GM12878 (cell line): ENCODE measurements at regions not wholly inside any gene's neighbourhood (a gene's known extent, or its start where the extent isn't known, plus 50 kb on each side); places are given as distances from the start of the nearest gene placed in this dataset.

ENCODE experiments used
- ATAC-seq: fragments of 200-7000 bp; cut with Tn5 transposase; 3 replicates; pipeline ENCODE4 v1.9.1; 2020; ENCODE audit warnings: mild to moderate bottlenecking, moderate library complexity
- BruUV-seq: library from RNA; stranded (reverse); fragments of 400-500 nt; replicated peaks from 2 replicates; lab custom pipeline; 2021; lab: Mats Ljungman, UMichigan
- CTCF ChIA-PET: fragments of 300-600 bp; sonication (Branson Sonifier 250); formaldehyde crosslinking; extraction: SDS; loops from one replicate; lab custom pipeline; 2021; ENCODE audit warnings: inconsistent platforms; lab: Yijun Ruan, JAX
- POLR2A ChIA-PET: fragments of 350-600 bp; formaldehyde crosslinking; extraction: SDS; loops from one replicate; lab custom pipeline; 2021; ENCODE audit warnings: inconsistent platforms; lab: Charles Lee
- RAD21 ChIA-PET: fragments of 300-600 bp; sonication (Branson Sonifier 250); formaldehyde crosslinking; loops from one replicate; lab custom pipeline; 2023; ENCODE audit warnings: antibody characterized with exemption; ENCODE audit not compliant: unreplicated experiment; lab: Charles Lee
- SMC1A ChIA-PET: fragments of 300-600 bp; sonication (Branson Sonifier 250); formaldehyde crosslinking; loops from one replicate; lab custom pipeline; 2023; ENCODE audit not compliant: unreplicated experiment, uncharacterized antibody; lab: Charles Lee
- DNase-seq: peaks from one replicate; pipeline ENCODE4 v3.0.0-alpha.2; 2011; ENCODE audit warnings: low read depth, low spot score
- FAIRE-seq: peaks from 3 replicates; lab custom pipeline; 2011; peaks lifted over from hg19 to GRCh38; lab: Jason Lieb, UNC
- H2AFZ ChIP-seq: 2 replicates; pipeline ENCODE4 v1.6.0; 2011; ENCODE audit warnings: low read depth, low read length, control low read depth; ENCODE audit not compliant: control insufficient read depth
- H3K27ac ChIP-seq: 2 replicates; pipeline ENCODE4 v1.5.1; 2011; ENCODE audit warnings: control low read depth; ENCODE audit not compliant: control insufficient read depth, insufficient read depth
- H3K27me3 ChIP-seq, 2 experiments: replicated peaks in 1 of 2; 2 replicates each; pipeline versions ENCODE4 v1.6.0 to v1.6.1; 2011; ENCODE audit warnings: low read length in 1 of 2; ENCODE audit not compliant: control insufficient read depth in 2 of 2, insufficient read depth in 2 of 2
- H3K36me3 ChIP-seq, 2 experiments: 2 replicates each; pipeline ENCODE4 v1.5.1; 2011; ENCODE audit warnings: low read length in 1 of 2; ENCODE audit not compliant: control insufficient read depth in 2 of 2, insufficient read depth in 2 of 2
- H3K4me1 ChIP-seq: 2 replicates; pipeline ENCODE4 v1.6.1; 2011; ENCODE audit warnings: mild to moderate bottlenecking, low read length, moderate library complexity, mixed read lengths; ENCODE audit not compliant: control insufficient read depth, insufficient read depth
- H3K4me2 ChIP-seq: 2 replicates; pipeline ENCODE4 v1.6.0; 2011; ENCODE audit warnings: control low read depth; ENCODE audit not compliant: control insufficient read depth, insufficient read depth
- H3K4me3 ChIP-seq: fragments of 200-600 bp; sonication (generic); 2 replicates; pipeline ENCODE4 v1.5.1; 2016
- H3K79me2 ChIP-seq: 2 replicates; pipeline ENCODE4 v1.6.0; 2011; ENCODE audit warnings: low read length; ENCODE audit not compliant: control insufficient read depth, insufficient read depth
- H3K9ac ChIP-seq: 2 replicates; pipeline ENCODE4 v1.8.0; 2011; ENCODE audit warnings: low read length, control low read depth, mixed read lengths; ENCODE audit not compliant: control insufficient read depth, insufficient read depth
- H3K9me3 ChIP-seq: replicated peaks from 3 replicates; pipeline ENCODE4 v1.5.1; 2011; ENCODE audit warnings: mild to moderate bottlenecking, low read length; ENCODE audit not compliant: control insufficient read depth, insufficient read depth
- H4K20me1 ChIP-seq: 2 replicates; pipeline ENCODE4 v1.6.0; 2011; ENCODE audit not compliant: control insufficient read depth, insufficient read depth
- BACH1 ChIP-seq: fragments of 450-650 bp; IDR thresholded peaks from 2 replicates; pipeline ENCODE4 v1.6.1; 2017; ENCODE audit warnings: mild to moderate bottlenecking, borderline replicate concordance
- CREM ChIP-seq: IDR thresholded peaks from 2 replicates; pipeline ENCODE4 v1.6.1; 2014; ENCODE audit warnings: antibody characterized with exemption, low read depth
- E2F8 ChIP-seq: fragments of 450-650 bp; IDR thresholded peaks from 2 replicates; pipeline ENCODE4 v1.6.1; 2018; ENCODE audit warnings: mild to moderate bottlenecking, low read depth, moderate library complexity; ENCODE audit not compliant: partially characterized antibody
- KAT2A ChIP-seq: conservative IDR thresholded peaks from 2 replicates; pipeline ENCODE4 v1.6.1; 2011; ENCODE audit warnings: low read depth, low read length; ENCODE audit not compliant: control insufficient read depth
- PBX3 ChIP-seq: IDR thresholded peaks from 2 replicates; pipeline ENCODE4 v1.6.1; 2011; ENCODE audit warnings: mild to moderate bottlenecking, low read depth, low read length, moderate library complexity; ENCODE audit not compliant: insufficient replicate concordance
- POLR2AphosphoS2 ChIP-seq: IDR thresholded peaks from 2 replicates; pipeline ENCODE4 v1.6.1; 2011; ENCODE audit warnings: low read depth, mild to moderate bottlenecking, low read length, improper control_type of control experiment, moderate library complexity
- RAD21 ChIP-seq: IDR thresholded peaks from 2 replicates; pipeline ENCODE4 v1.6.1; 2011; ENCODE audit warnings: mild to moderate bottlenecking, low read depth, low read length, moderate library complexity; ENCODE audit not compliant: insufficient read depth
- TBL1XR1 ChIP-seq: IDR thresholded peaks from 2 replicates; pipeline ENCODE4 v1.6.1; 2012; ENCODE audit warnings: low read depth, low read length, improper control_type of control experiment
- ZNF384 ChIP-seq: IDR thresholded peaks from 2 replicates; pipeline ENCODE4 v1.6.1; 2012; ENCODE audit warnings: low read depth, mild to moderate bottlenecking, low read length, improper control_type of control experiment, borderline replicate concordance
- ZNF622 ChIP-seq: fragments of 450-650 bp; IDR thresholded peaks from 2 replicates; pipeline ENCODE4 v1.6.1; 2017; ENCODE audit warnings: mild to moderate bottlenecking, inconsistent platforms
- WGBS: methylation state at CpG from one replicate; pipeline ENCODE4 v1.1.6; 2016; ENCODE audit warnings: low lambda C conversion rate; ENCODE audit not compliant: insufficient replicate concordance, insufficient coverage; ENCODE audit errors: missing lambda C conversion rate; 5-methylcytosine and 5-hydroxymethylcytosine counted together
- in situ Hi-C: fragments of 300-500 bp; cut with MboI; formaldehyde crosslinking; loops from 9 replicates; pipeline ENCODE4 v1.14.3; 2018; ENCODE audit warnings: mixed read lengths
- intact Hi-C: fragments of 100-400 bp; cut with micrococcal nuclease; formaldehyde crosslinking; loops from one replicate; pipeline ENCODE4 v1.14.2; 2022; ENCODE audit not compliant: unreplicated experiment
- TF ChIP-seq, protein P1 (sequence below): IDR thresholded peaks from 2 replicates; pipeline ENCODE4 v1.6.1; 2011; ENCODE audit warnings: borderline replicate concordance, low read depth, mild to moderate bottlenecking, moderate library complexity, mixed read lengths, low read length; ENCODE audit not compliant: insufficient read depth; ENCODE audit errors: extremely low read length
- TF ChIP-seq, protein P2 (sequence below): fragments of 450-650 bp; IDR thresholded peaks from 2 replicates; pipeline ENCODE4 v1.6.1; 2017; ENCODE audit warnings: antibody characterized with exemption, mild to moderate bottlenecking, moderate library complexity

DNA sequence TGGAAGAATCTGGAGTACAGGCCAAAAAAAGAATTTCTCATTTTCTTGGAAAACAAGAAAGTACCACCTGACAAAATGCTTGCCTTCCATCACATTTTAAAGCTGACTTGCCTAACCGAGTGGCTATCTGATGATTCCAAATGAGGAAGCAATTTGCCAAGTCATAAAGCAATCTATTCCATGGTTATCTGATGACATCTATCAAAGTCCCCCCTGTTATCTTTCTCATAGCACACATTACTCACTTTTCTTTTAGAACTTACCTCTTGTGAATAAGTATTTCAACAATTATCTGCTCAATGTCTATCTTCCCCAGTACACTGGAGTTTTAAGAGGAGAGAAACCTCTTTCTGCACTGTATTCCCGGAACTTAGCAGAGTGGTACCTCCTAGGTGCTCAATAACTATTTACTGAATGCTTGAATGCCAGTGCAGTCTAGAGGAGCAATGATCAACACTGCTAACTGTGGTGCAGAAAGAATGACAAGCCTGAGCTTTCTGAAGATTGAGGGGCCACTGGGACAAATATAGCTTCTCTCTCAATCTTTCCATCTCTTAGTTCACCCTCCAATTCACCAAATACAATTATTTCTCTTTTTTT is 186.3 kb upstream of the ATP11B start (continued):
- TF ChIP-seq, protein P1, sequence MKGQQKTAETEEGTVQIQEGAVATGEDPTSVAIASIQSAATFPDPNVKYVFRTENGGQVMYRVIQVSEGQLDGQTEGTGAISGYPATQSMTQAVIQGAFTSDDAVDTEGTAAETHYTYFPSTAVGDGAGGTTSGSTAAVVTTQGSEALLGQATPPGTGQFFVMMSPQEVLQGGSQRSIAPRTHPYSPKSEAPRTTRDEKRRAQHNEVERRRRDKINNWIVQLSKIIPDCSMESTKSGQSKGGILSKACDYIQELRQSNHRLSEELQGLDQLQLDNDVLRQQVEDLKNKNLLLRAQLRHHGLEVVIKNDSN, result no peak
- TF ChIP-seq ZNF384 (no peak), BACH1 (no peak), PBX3 (no peak), ZNF622 (no peak), POLR2AphosphoS2 (no peak), RAD21 (no peak)

GRCh38 chr3:182608832-182609231 is 184.5 kb upstream of the ATP11B start:
- SMC1A ChIA-PET, result no interaction called here
- CTCF ChIA-PET, result interaction anchor here (0.5 kb wide), 1 partner anchor 1757 kb away, joined by 3 read pairs; no protein-coding TSS in a partner anchor
- intact Hi-C loops, result no loop called here
- Histone ChIP-seq H3K4me3 (no peak overlapping the region), H2AFZ (no peak overlapping the region), H3K9ac (no peak overlapping the region), H3K27ac (no peak overlapping the region), H3K9me3 (no peaks in the 10 kb centered on the region), H4K20me1 (no peaks in the 10 kb centered on the region), H3K36me3 (no peaks in the 10 kb centered on the region), H3K79me2 (no peaks in the 10 kb centered on the region), H3K4me2 (no peak overlapping the region), H3K27me3 (no peaks in the 10 kb centered on the region), H3K4me1 (no peaks in the 10 kb centered on the region)
- no peak for ATAC-seq
- WGBS, result 14% methylated on average over 2 of the region's 2 CpGs
- POLR2A ChIA-PET, result interaction anchor here (0.7 kb wide), 1 partner anchor 37 kb away, joined by 4 read pairs; no protein-coding TSS in a partner anchor
- RAD21 ChIA-PET, result no interaction called here
- no peak for DNase-seq
- no TSS peak for BruUV-seq
- no peak for FAIRE-seq
- in situ Hi-C loops, result no loop called here
- no peak for TF ChIP-seq KAT2A
- TF ChIP-seq, protein P2, sequence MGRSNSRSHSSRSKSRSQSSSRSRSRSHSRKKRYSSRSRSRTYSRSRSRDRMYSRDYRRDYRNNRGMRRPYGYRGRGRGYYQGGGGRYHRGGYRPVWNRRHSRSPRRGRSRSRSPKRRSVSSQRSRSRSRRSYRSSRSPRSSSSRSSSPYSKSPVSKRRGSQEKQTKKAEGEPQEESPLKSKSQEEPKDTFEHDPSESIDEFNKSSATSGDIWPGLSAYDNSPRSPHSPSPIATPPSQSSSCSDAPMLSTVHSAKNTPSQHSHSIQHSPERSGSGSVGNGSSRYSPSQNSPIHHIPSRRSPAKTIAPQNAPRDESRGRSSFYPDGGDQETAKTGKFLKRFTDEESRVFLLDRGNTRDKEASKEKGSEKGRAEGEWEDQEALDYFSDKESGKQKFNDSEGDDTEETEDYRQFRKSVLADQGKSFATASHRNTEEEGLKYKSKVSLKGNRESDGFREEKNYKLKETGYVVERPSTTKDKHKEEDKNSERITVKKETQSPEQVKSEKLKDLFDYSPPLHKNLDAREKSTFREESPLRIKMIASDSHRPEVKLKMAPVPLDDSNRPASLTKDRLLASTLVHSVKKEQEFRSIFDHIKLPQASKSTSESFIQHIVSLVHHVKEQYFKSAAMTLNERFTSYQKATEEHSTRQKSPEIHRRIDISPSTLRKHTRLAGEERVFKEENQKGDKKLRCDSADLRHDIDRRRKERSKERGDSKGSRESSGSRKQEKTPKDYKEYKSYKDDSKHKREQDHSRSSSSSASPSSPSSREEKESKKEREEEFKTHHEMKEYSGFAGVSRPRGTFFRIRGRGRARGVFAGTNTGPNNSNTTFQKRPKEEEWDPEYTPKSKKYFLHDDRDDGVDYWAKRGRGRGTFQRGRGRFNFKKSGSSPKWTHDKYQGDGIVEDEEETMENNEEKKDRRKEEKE, result no peak
- no peak for TF ChIP-seq CREM
- TF ChIP-seq E2F8, result no peak
- TF ChIP-seq TBL1XR1, result no peak
